HepG2 (cell line): ENCODE measurements at regions not wholly inside any gene's neighbourhood (a gene's known extent, or its start where the extent isn't known, plus 50 kb on each side); places are given as distances from the start of the nearest gene placed in this dataset.

Experiments
- ATAC-seq: fragments of 200-7000 bp; cut with Tn5 transposase; 3 replicates; pipeline ENCODE4 v1.9.1; 2020; ENCODE audit warnings: mild to moderate bottlenecking, moderate library complexity
- BruUV-seq: library from RNA; stranded (reverse); fragments of 400-500 nt; replicated peaks from 2 replicates; lab custom pipeline; 2021; lab: Mats Ljungman, UMichigan
- CTCF ChIA-PET: fragments of 300-600 bp; formaldehyde crosslinking; extraction: SDS; loops from one replicate; lab custom pipeline; 2021; ENCODE audit warnings: low total read pairs, inconsistent platforms, low intra/inter-chr PET ratio; lab: Yijun Ruan, JAX
- POLR2A ChIA-PET: fragments of 350-600 bp; sonication (Branson Sonifier 250); formaldehyde crosslinking; loops from one replicate; lab custom pipeline; 2020; ENCODE audit warnings: antibody characterized with exemption, inconsistent platforms; lab: Yijun Ruan, JAX
- DNase-seq: peaks from one replicate; pipeline ENCODE4 v3.0.0-alpha.2; 2015; ENCODE audit warnings: low spot score
- FAIRE-seq: peaks from 3 replicates; lab custom pipeline; 2011; peaks lifted over from hg19 to GRCh38; lab: Jason Lieb, UNC
- H2AFZ ChIP-seq: one replicate; pipeline ENCODE4 v1.6.1; 2011; ENCODE audit warnings: low read length, inconsistent platforms
- H3K27ac ChIP-seq: fragments of 300-600 bp; 3 replicates; pipeline ENCODE4 v1.8.0; 2011; ENCODE audit warnings: mixed run types, mild to moderate bottlenecking, mixed read lengths, low read length, inconsistent platforms; ENCODE audit not compliant: insufficient read depth; ENCODE audit errors: extremely low read length
- H3K27me3 ChIP-seq, 2 experiments: fragments of 200-600 bp in 1 of 2; 2 replicates in 1 of 2; 3 replicates in 1 of 2; pipeline versions ENCODE4 v1.6.0 to v1.8.0; 2011; ENCODE audit warnings: low read length in 2 of 2, mild to moderate bottlenecking in 2 of 2, moderate library complexity in 2 of 2, inconsistent platforms in 1 of 2; ENCODE audit not compliant: insufficient read depth in 2 of 2, control insufficient read depth in 1 of 2
- H3K36me3 ChIP-seq, 2 experiments: fragments of 200-600 bp in 1 of 2; replicated peaks in 1 of 2; 2 replicates in 1 of 2; 3 replicates in 1 of 2; pipeline versions ENCODE4 v1.5.1 to v1.8.0; 2011; ENCODE audit warnings: low read length in 2 of 2, inconsistent platforms in 1 of 2; ENCODE audit not compliant: insufficient read depth in 2 of 2, control insufficient read depth in 1 of 2
- H3K4me1 ChIP-seq: 2 replicates; pipeline ENCODE4 v1.5.1; 2012; ENCODE audit warnings: low read length, inconsistent platforms; ENCODE audit not compliant: insufficient read depth
- H3K4me2 ChIP-seq: 2 replicates; pipeline ENCODE4 v1.6.0; 2011; ENCODE audit warnings: low read depth, low read length, inconsistent platforms
- H3K4me3 ChIP-seq, 3 experiments: fragments of 200-600 bp in 1 of 3; sonication (generic), shearing (Covaris generic) in 1 of 3; replicated peaks in 1 of 3; 2 replicates each; pipeline ENCODE4 v1.5.1; 2011 to 2016; ENCODE audit warnings: low read length in 3 of 3, inconsistent platforms in 2 of 3, low read depth in 2 of 3, mild to moderate bottlenecking in 2 of 3, control low read depth in 1 of 3, mixed read lengths in 1 of 3; ENCODE audit not compliant: insufficient read depth in 1 of 3
- H3K79me2 ChIP-seq: one replicate; pipeline ENCODE4 v1.6.1; 2011; ENCODE audit warnings: low read length, inconsistent platforms; ENCODE audit not compliant: insufficient read depth
- H3K9ac ChIP-seq: 2 replicates; pipeline ENCODE4 v1.6.0; 2011; ENCODE audit warnings: mild to moderate bottlenecking, low read depth, low read length, inconsistent platforms; ENCODE audit not compliant: insufficient read depth
- H3K9me3 ChIP-seq: 2 replicates; pipeline ENCODE4 v1.5.1; 2012; ENCODE audit warnings: mild to moderate bottlenecking, low read length
- H4K20me1 ChIP-seq: 2 replicates; pipeline ENCODE4 v1.6.0; 2011; ENCODE audit warnings: inconsistent platforms, mild to moderate bottlenecking, low read length, moderate library complexity; ENCODE audit not compliant: insufficient read depth
- MAFK ChIP-seq, 2 experiments: IDR thresholded peaks in 1 of 2; conservative IDR thresholded peaks in 1 of 2; 2 replicates each; pipeline ENCODE4 v1.6.1; 2011; ENCODE audit warnings: improper control_type of control experiment in 2 of 2, low read length in 2 of 2
- PHF20 ChIP-seq: sonication (generic); formaldehyde crosslinking; IDR thresholded peaks from 2 replicates; pipeline ENCODE4 v1.5.0; 2020; ENCODE audit warnings: mild to moderate bottlenecking, missing genetic modification reagents
- STAG1 ChIP-seq: sonication (generic); formaldehyde crosslinking; IDR thresholded peaks from 2 replicates; pipeline ENCODE4 v1.4.0; 2020; ENCODE audit warnings: missing genetic modification reagents
- TSC22D2 ChIP-seq: sonication (generic); formaldehyde crosslinking; IDR thresholded peaks from 2 replicates; pipeline ENCODE4 v1.5.1; 2020; ENCODE audit warnings: missing genetic modification reagents, mild to moderate bottlenecking, borderline replicate concordance
- ZBTB21 ChIP-seq: sonication (generic); formaldehyde crosslinking; IDR thresholded peaks from 2 replicates; pipeline ENCODE4 v1.4.0; 2020; ENCODE audit warnings: missing genetic modification reagents
- ZNF615 ChIP-seq: sonication (generic); formaldehyde crosslinking; IDR thresholded peaks from 2 replicates; pipeline ENCODE4 v1.5.0; 2020; ENCODE audit warnings: mild to moderate bottlenecking, missing genetic modification reagents, borderline replicate concordance
- WGBS: methylation state at CpG from one replicate; pipeline ENCODE4 v1.1.6; 2017; ENCODE audit warnings: low lambda C conversion rate; 5-methylcytosine and 5-hydroxymethylcytosine counted together
- in situ Hi-C: cut with HindIII; loops from 2 replicates; pipeline ENCODE4 v1.10.0; 2017; ENCODE audit warnings: low pct_unique_long_range_greater_than_20kb; ENCODE audit not compliant: extremely low pct_ligation_motif_present
- intact Hi-C: fragments of 100-400 bp; cut with micrococcal nuclease; formaldehyde crosslinking; loops from one replicate; pipeline ENCODE4 v1.10.0; 2022; ENCODE audit not compliant: unreplicated experiment
- TF ChIP-seq, protein P1 (sequence below): IDR thresholded peaks from 2 replicates; pipeline ENCODE4 v1.6.1; 2016; ENCODE audit warnings: control low read depth

- no peak for TF ChIP-seq ZNF615 (CRISPR knock-in tag)
- TF ChIP-seq STAG1, result no peak
- no peak for TF ChIP-seq ZBTB21 (CRISPR knock-in tag)
- TF ChIP-seq, protein P1, sequence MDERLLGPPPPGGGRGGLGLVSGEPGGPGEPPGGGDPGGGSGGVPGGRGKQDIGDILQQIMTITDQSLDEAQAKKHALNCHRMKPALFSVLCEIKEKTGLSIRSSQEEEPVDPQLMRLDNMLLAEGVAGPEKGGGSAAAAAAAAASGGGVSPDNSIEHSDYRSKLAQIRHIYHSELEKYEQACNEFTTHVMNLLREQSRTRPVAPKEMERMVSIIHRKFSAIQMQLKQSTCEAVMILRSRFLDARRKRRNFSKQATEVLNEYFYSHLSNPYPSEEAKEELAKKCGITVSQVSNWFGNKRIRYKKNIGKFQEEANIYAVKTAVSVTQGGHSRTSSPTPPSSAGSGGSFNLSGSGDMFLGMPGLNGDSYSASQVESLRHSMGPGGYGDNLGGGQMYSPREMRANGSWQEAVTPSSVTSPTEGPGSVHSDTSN (CRISPR knock-in tag), result no peak
- TF ChIP-seq PHF20 (CRISPR knock-in tag), result no peak
- H3K9ac ChIP-seq, result no peak overlapping the region
- FAIRE-seq, result no peak
- H4K20me1 ChIP-seq, result no peaks in the 10 kb centered on the region
- no peak for ATAC-seq
- ChIA-PET POLR2A (no interaction called here), CTCF (no interaction called here)
- BruUV-seq, result no TSS peak
- H3K9me3 ChIP-seq, result no peaks in the 10 kb centered on the region
- H2AFZ ChIP-seq, result no peak overlapping the region
- intact Hi-C loops, result no loop called here
- H3K79me2 ChIP-seq, result no peaks in the 10 kb centered on the region
- no peaks in the 10 kb centered on the region for H3K27me3 ChIP-seq
- DNase-seq, result no peak
- WGBS, result 3% methylated on average over 2 of the region's 2 CpGs
- H3K4me1 ChIP-seq, result no peaks in the 10 kb centered on the region
- no peak overlapping the region for H3K4me2 ChIP-seq
- in situ Hi-C loops, result no loop called here
- H3K27ac ChIP-seq, result no peak overlapping the region
- no peaks in the 10 kb centered on the region for H3K36me3 ChIP-seq
- H3K4me3 ChIP-seq, result no peak overlapping the region
Observed at GRCh38 chr5:89973516-89973915, 436.0 kb downstream of the CETN3 start.

DNA sequence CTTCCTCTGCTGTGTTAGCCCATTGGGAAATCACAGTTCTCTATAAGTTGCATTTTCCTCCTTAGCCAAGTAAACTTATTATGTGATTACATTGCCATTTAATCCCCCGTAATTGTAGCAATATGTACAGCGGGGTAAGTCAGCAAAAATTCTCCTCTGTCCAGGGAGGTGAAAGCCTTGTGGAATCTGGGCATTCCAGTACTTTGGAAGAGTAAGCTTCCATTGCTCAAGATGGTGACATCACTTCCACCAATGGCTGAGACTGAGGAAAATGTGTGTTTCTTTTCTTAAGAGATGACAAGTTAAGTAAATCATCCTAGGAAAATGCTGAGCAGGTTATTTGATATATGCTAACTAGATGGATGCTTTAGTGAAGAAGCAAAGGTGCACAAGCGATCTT, 436.7 kb downstream of the CETN3 start:
- no TSS peak for BruUV-seq
- DNase-seq (no peak), FAIRE-seq (no peak), ATAC-seq (no peak)
- no peaks in the 10 kb centered on the region for H3K27me3 ChIP-seq
- H4K20me1 ChIP-seq, result no peaks in the 10 kb centered on the region
- 0% methylated on average over 3 of the region's 3 CpGs for WGBS
- no peaks in the 10 kb centered on the region for H3K79me2 ChIP-seq
- intact Hi-C loops, result no loop called here
- H3K9ac ChIP-seq, result no peak overlapping the region
- H3K27ac ChIP-seq, result no peak overlapping the region
- no peak overlapping the region for H3K4me2 ChIP-seq
- H3K4me1 ChIP-seq, result no peaks in the 10 kb centered on the region
- in situ Hi-C loops, result no loop called here
- H3K9me3 ChIP-seq, result no peaks in the 10 kb centered on the region
- no peak overlapping the region for H2AFZ ChIP-seq
- no peaks in the 10 kb centered on the region for H3K36me3 ChIP-seq
- CTCF ChIA-PET, result no interaction called here
- H3K4me3 ChIP-seq, result no peak overlapping the region
- TF ChIP-seq TSC22D2, result no peak
- TF ChIP-seq MAFK (conservative IDR thresholded peaks at IDR 0.05 in 1 of 2, IDR thresholded peaks at IDR 0.05 in 1 of 2; ENCODE audit: low read length in 2 of 2), result 0 out of 4 replicates have a peak, but pooled peaks of 1 of the 2 experiments have one; percentile 20
- POLR2A ChIA-PET, result no interaction called here
